Lower lobe of right lung (tissue), 2 donors: ENCODE measurements at regions not wholly inside any gene's neighbourhood (a gene's known extent, or its start where the extent isn't known, plus 50 kb on each side); places are given as distances from the start of the nearest gene placed in this dataset.

Experiments used
- ATAC-seq, 2 donors: fragments of 200-7000 bp; cut with Tn5 transposase; one replicate each; pipeline ENCODE4 v1.9.1; 2020 to 2022; ENCODE audit warnings: mild to moderate bottlenecking in 2 of 2, moderate library complexity in 2 of 2
- DNase-seq: peaks from one replicate; pipeline ENCODE4 v3.0.0-alpha.2; 2020
- H3K27ac ChIP-seq: fragments of 200-600 bp; one replicate; pipeline ENCODE4 v1.8.0; 2022
- H3K27me3 ChIP-seq: fragments of 200-600 bp; one replicate; pipeline ENCODE4 v1.8.0; 2022; ENCODE audit warnings: low read depth
- H3K36me3 ChIP-seq: fragments of 200-600 bp; one replicate; pipeline ENCODE4 v1.8.0; 2022; ENCODE audit warnings: mild to moderate bottlenecking
- H3K4me1 ChIP-seq: fragments of 200-600 bp; one replicate; pipeline ENCODE4 v1.8.0; 2022
- H3K4me3 ChIP-seq: fragments of 200-600 bp; one replicate; pipeline ENCODE4 v1.8.0; 2022; ENCODE audit warnings: mild to moderate bottlenecking
- H3K9me3 ChIP-seq: fragments of 200-600 bp; one replicate; pipeline ENCODE4 v1.8.0; 2022
- CTCF ChIP-seq: fragments of 200-600 bp; IDR thresholded peaks from one replicate; pipeline ENCODE4 v1.8.0; 2022; ENCODE audit warnings: antibody characterized with exemption, mild to moderate bottlenecking
- intact Hi-C: fragments of 100-400 bp; cut with DNase I; formaldehyde crosslinking; loops from one replicate; pipeline ENCODE4 v1.11.0; 2022
- donor health status: DM: no; HTN: yes; CAD: no; lungs with severe emphysema.

GRCh38 chr12:88924162-88924561, 343.9 kb upstream of the KITLG start:
- Histone ChIP-seq H3K27me3 (no peaks in the 10 kb centered on the region), H3K27ac (no peak overlapping the region), H3K4me3 (no peak overlapping the region), H3K36me3 (no peaks in the 10 kb centered on the region), H3K4me1 (peaks cover 6% of the 10 kb centered on the region), H3K9me3 (no peaks in the 10 kb centered on the region)
- TF ChIP-seq CTCF: no peak
- intact Hi-C loops: no loop called here
- DNase-seq: no peak
- ATAC-seq: no peak

- H3K27ac ChIP-seq: no peak overlapping the region
- intact Hi-C loops: no loop called here
- no peak overlapping the region for H3K4me3 ChIP-seq
- ATAC-seq: no peak
- no peaks in the 10 kb centered on the region for H3K27me3 ChIP-seq
- no peaks in the 10 kb centered on the region for H3K36me3 ChIP-seq
- no peak for TF ChIP-seq CTCF
- H3K4me1 ChIP-seq: peaks cover 6% of the 10 kb centered on the region
- no peaks in the 10 kb centered on the region for H3K9me3 ChIP-seq
- DNase-seq: no peak
These were observed 343.4 kb upstream of the KITLG start for GRCh38 chr12:88923631-88924030.

- Histone ChIP-seq H3K9me3 (no peaks in the 10 kb centered on the region), H3K36me3 (no peaks in the 10 kb centered on the region), H3K27ac (no peak overlapping the region), H3K27me3 (no peaks in the 10 kb centered on the region), H3K4me3 (no peak overlapping the region), H3K4me1 (peaks cover 6% of the 10 kb centered on the region)
- TF ChIP-seq CTCF: no peak
- no peak for DNase-seq
- intact Hi-C loops: no loop called here
- no peak for ATAC-seq
These were observed 342.5 kb upstream of the KITLG start for GRCh38 chr12:88922816-88923215.

- H3K4me1 ChIP-seq: peaks cover 6% of the 10 kb centered on the region
- no peak for ATAC-seq
- H3K36me3 ChIP-seq: no peaks in the 10 kb centered on the region
- H3K27ac ChIP-seq: no peak overlapping the region
- no peak for TF ChIP-seq CTCF
- H3K27me3 ChIP-seq: no peaks in the 10 kb centered on the region
- H3K4me3 ChIP-seq: no peak overlapping the region
- H3K9me3 ChIP-seq: no peaks in the 10 kb centered on the region
- DNase-seq: no peak
- intact Hi-C loops: no loop called here
These were observed 341.7 kb upstream of the KITLG start for GRCh38 chr12:88921890-88922532.

- Histone ChIP-seq H3K4me1 (peaks cover 6% of the 10 kb centered on the region), H3K4me3 (no peak overlapping the region), H3K36me3 (no peaks in the 10 kb centered on the region), H3K27ac (no peak overlapping the region), H3K9me3 (no peaks in the 10 kb centered on the region), H3K27me3 (no peaks in the 10 kb centered on the region)
- intact Hi-C loops: no loop called here
- no peak for TF ChIP-seq CTCF
- DNase-seq (no peak), ATAC-seq (no peak)
These were observed 341.2 kb upstream of the KITLG start for GRCh38 chr12:88921434-88921833.
